HL-60 (cell line): ENCODE measurements at regions not wholly inside any gene's neighbourhood (a gene's known extent, or its start where the extent isn't known, plus 50 kb on each side); places are given as distances from the start of the nearest gene placed in this dataset.

Source experiments
- DNase-seq, 2 experiments: peaks; one replicate each; pipeline ENCODE4 v3.0.0-alpha.2; 2010 to 2020; ENCODE audit warnings: low read depth in 1 of 2, low spot score in 1 of 2
- H3K27ac ChIP-seq: fragments of 250-450 bp; sonication (Bioruptor Pico); replicated peaks from 2 replicates; pipeline ENCODE4 v1.5.1; 2020; ENCODE audit warnings: mild to moderate bottlenecking, moderate library complexity
- H3K27me3 ChIP-seq: fragments of 250-450 bp; sonication (Bioruptor Pico); 2 replicates; pipeline ENCODE4 v1.5.1; 2021; ENCODE audit warnings: mild to moderate bottlenecking, moderate library complexity; ENCODE audit not compliant: insufficient read depth, poor library complexity, severe bottlenecking
- H3K4me3 ChIP-seq: replicated peaks from 2 replicates; pipeline ENCODE4 v1.5.1; 2011; ENCODE audit warnings: mild to moderate bottlenecking, control low read depth, low read length; ENCODE audit not compliant: insufficient read depth
- CTCF ChIP-seq: IDR thresholded peaks from one replicate; pipeline ENCODE4 v1.5.1; 2011; ENCODE audit warnings: low read length, control low read depth, inconsistent platforms; ENCODE audit not compliant: insufficient read depth
- GABPA ChIP-seq: IDR thresholded peaks from 2 replicates; pipeline ENCODE4 v1.6.1; 2012; ENCODE audit warnings: low read depth
- POLR2AphosphoS5 ChIP-seq: IDR thresholded peaks from 2 replicates; pipeline ENCODE4 v1.6.1; 2012; ENCODE audit warnings: low read depth
- REST ChIP-seq: IDR thresholded peaks from 2 replicates; pipeline ENCODE4 v1.6.1; 2012; ENCODE audit warnings: low read depth; ENCODE audit not compliant: insufficient replicate concordance
- SPI1 ChIP-seq: IDR thresholded peaks from 2 replicates; pipeline ENCODE4 v1.6.1; 2012; ENCODE audit warnings: low read depth, mild to moderate bottlenecking, borderline replicate concordance

- no peak overlapping the region for H3K27ac ChIP-seq
- H3K27me3 ChIP-seq: no peaks in the 10 kb centered on the region
- no peak overlapping the region for H3K4me3 ChIP-seq
- DNase-seq: no peak
- no peak for TF ChIP-seq POLR2AphosphoS5
- no peak for TF ChIP-seq GABPA
- no peak for TF ChIP-seq REST
- no peak for TF ChIP-seq SPI1
- TF ChIP-seq CTCF: no peak
Measured at GRCh38 chr13:21837288-21837687, 166.4 kb downstream of the FGF9 start.

- H3K27me3 ChIP-seq: no peaks in the 10 kb centered on the region
- no peak for TF ChIP-seq CTCF
- TF ChIP-seq REST: no peak
- no peak for TF ChIP-seq GABPA
- no peak for TF ChIP-seq POLR2AphosphoS5
- TF ChIP-seq SPI1: peak; percentile 3; the same call in 1 of the 2 replicates
- H3K4me3 ChIP-seq: no peak overlapping the region
- no peak for DNase-seq
- no peak overlapping the region for H3K27ac ChIP-seq
Measured at GRCh38 chr13:21837841-21838551, 167.1 kb downstream of the FGF9 start.

- no peak for DNase-seq
Measured at GRCh38 chr13:21846605-21847004, 175.7 kb downstream of the FGF9 start.

More at GRCh38 chr13:21846605-21847004, 175.7 kb downstream of the FGF9 start:
- H3K27ac ChIP-seq: no peak overlapping the region
- TF ChIP-seq REST: no peak
- no peak for TF ChIP-seq CTCF
- no peak for TF ChIP-seq SPI1
- TF ChIP-seq GABPA: no peak
- TF ChIP-seq POLR2AphosphoS5: no peak
- no peak overlapping the region for H3K4me3 ChIP-seq
- no peaks in the 10 kb centered on the region for H3K27me3 ChIP-seq
